Neural cell (in vitro differentiated cells): ENCODE measurements at regions not wholly inside any gene's neighbourhood (a gene's known extent, or its start where the extent isn't known, plus 50 kb on each side); places are given as distances from the start of the nearest gene placed in this dataset.

Source experiments
- H2AFZ ChIP-seq: fragments of 200-600, 300-800 bp; sonication (generic), shearing (Covaris generic); 2 replicates; pipeline ENCODE4 v1.6.0; 2014; ENCODE audit warnings: low read depth, mild to moderate bottlenecking, antibody characterized with exemption, low read length, moderate library complexity
- H3F3A ChIP-seq: fragments of 200-600 bp; shearing (Covaris generic); 2 replicates; pipeline ENCODE4 v1.6.1; 2016; ENCODE audit warnings: mild to moderate bottlenecking, moderate library complexity, mixed read lengths, antibody characterized with exemption, low read length; ENCODE audit not compliant: insufficient read depth, poor library complexity, severe bottlenecking
- H3K27ac ChIP-seq: fragments of 200-600, 300-800 bp; sonication (generic), shearing (Covaris generic); 2 replicates; pipeline ENCODE4 v1.5.1; 2014; ENCODE audit warnings: mild to moderate bottlenecking, low read length, moderate library complexity
- H3K27me3 ChIP-seq: fragments of 300-800, 200-600 bp; sonication (generic), shearing (Covaris generic); 2 replicates; pipeline ENCODE4 v1.6.0; 2014; ENCODE audit warnings: mild to moderate bottlenecking, low read depth, low read length, moderate library complexity; ENCODE audit not compliant: insufficient read depth
- H3K36me3 ChIP-seq: fragments of 300-800, 200-600 bp; sonication (generic), shearing (Covaris generic); 2 replicates; pipeline ENCODE4 v1.5.1; 2014; ENCODE audit warnings: mild to moderate bottlenecking, antibody characterized with exemption, low read length, moderate library complexity; ENCODE audit not compliant: insufficient read depth
- H3K4me2 ChIP-seq: fragments of 300-800, 200-600 bp; sonication (generic), shearing (Covaris generic); 2 replicates; pipeline ENCODE4 v1.6.0; 2014; ENCODE audit warnings: mild to moderate bottlenecking, low read length
- H3K4me3 ChIP-seq: fragments of 300-800, 200-600 bp; sonication (generic), shearing (Covaris generic); 2 replicates; pipeline ENCODE4 v1.5.1; 2014; ENCODE audit warnings: mild to moderate bottlenecking, low read length, moderate library complexity
- H3K79me2 ChIP-seq: fragments of 200-600 bp; shearing (Covaris generic); replicated peaks from 2 replicates; pipeline ENCODE4 v1.6.0; 2014; ENCODE audit warnings: mild to moderate bottlenecking, low read length, moderate library complexity; ENCODE audit not compliant: insufficient read depth
- H3K9ac ChIP-seq: fragments of 300-800, 200-600 bp; sonication (generic), shearing (Covaris generic); 2 replicates; pipeline ENCODE4 v1.6.1; 2016; ENCODE audit warnings: mild to moderate bottlenecking, low read length, mixed read lengths
- H3K9me2 ChIP-seq: fragments of 200-600 bp; shearing (Covaris generic); 2 replicates; pipeline ENCODE4 v1.6.1; 2016; ENCODE audit warnings: mild to moderate bottlenecking, low read length, mixed read lengths; ENCODE audit not compliant: insufficient read depth
- H3K9me3 ChIP-seq: fragments of 200-600, 300-800 bp; sonication (generic), shearing (Covaris generic); 2 replicates; pipeline ENCODE4 v1.6.1; 2016; ENCODE audit warnings: mild to moderate bottlenecking, mixed run types, low read length, moderate library complexity, mixed read lengths
- H4K20me1 ChIP-seq: fragments of 200-600 bp; shearing (Covaris generic); 2 replicates; pipeline ENCODE4 v1.6.1; 2016; ENCODE audit warnings: mild to moderate bottlenecking, mixed run types; ENCODE audit not compliant: insufficient read depth
- EP300 ChIP-seq: fragments of 450-650 bp; conservative IDR thresholded peaks from 2 replicates; pipeline ENCODE4 v1.6.1; 2014; ENCODE audit warnings: antibody characterized with exemption, mild to moderate bottlenecking, moderate library complexity; ENCODE audit not compliant: poor library complexity, severe bottlenecking
- EZH2 ChIP-seq: fragments of 200-600, 300-800 bp; shearing (Covaris generic), sonication (generic); IDR thresholded peaks from 2 replicates; pipeline ENCODE4 v1.6.1; 2014; ENCODE audit warnings: antibody characterized with exemption, low read length, borderline replicate concordance, mild to moderate bottlenecking; ENCODE audit not compliant: insufficient read depth, poor library complexity, severe bottlenecking
- MXI1 ChIP-seq: fragments of 450-650 bp; conservative IDR thresholded peaks from 2 replicates; pipeline ENCODE4 v1.6.1; 2014; ENCODE audit warnings: antibody characterized with exemption, mild to moderate bottlenecking; ENCODE audit not compliant: poor library complexity, severe bottlenecking
- POLR2AphosphoS5 ChIP-seq: IDR thresholded peaks from 2 replicates; pipeline ENCODE4 v1.6.1; 2012
- RAD21 ChIP-seq: fragments of 450-650 bp; conservative IDR thresholded peaks from 2 replicates; pipeline ENCODE4 v1.6.1; 2014; ENCODE audit warnings: antibody characterized with exemption, mild to moderate bottlenecking, moderate library complexity
- REST ChIP-seq: IDR thresholded peaks from 2 replicates; pipeline ENCODE4 v1.6.1; 2012; ENCODE audit warnings: borderline replicate concordance
- SMC3 ChIP-seq: fragments of 450-650 bp; conservative IDR thresholded peaks from 2 replicates; pipeline ENCODE4 v1.6.1; 2014; ENCODE audit warnings: antibody characterized with exemption, mild to moderate bottlenecking, moderate library complexity; ENCODE audit not compliant: poor library complexity
- TAF1 ChIP-seq: IDR thresholded peaks from 2 replicates; pipeline ENCODE4 v1.6.1; 2012; ENCODE audit warnings: low read depth
- TF ChIP-seq, protein P1 (sequence below): fragments of 450-650 bp; IDR thresholded peaks from 2 replicates; pipeline ENCODE4 v1.5.1; 2014; ENCODE audit warnings: antibody characterized with exemption, mild to moderate bottlenecking, moderate library complexity; ENCODE audit not compliant: poor library complexity, severe bottlenecking

- H3K9me3 ChIP-seq = no peaks in the 10 kb centered on the region
- no peaks in the 10 kb centered on the region for H4K20me1 ChIP-seq
- TF ChIP-seq MXI1 = no peak
- no peak for TF ChIP-seq REST
- TF ChIP-seq, protein P1, sequence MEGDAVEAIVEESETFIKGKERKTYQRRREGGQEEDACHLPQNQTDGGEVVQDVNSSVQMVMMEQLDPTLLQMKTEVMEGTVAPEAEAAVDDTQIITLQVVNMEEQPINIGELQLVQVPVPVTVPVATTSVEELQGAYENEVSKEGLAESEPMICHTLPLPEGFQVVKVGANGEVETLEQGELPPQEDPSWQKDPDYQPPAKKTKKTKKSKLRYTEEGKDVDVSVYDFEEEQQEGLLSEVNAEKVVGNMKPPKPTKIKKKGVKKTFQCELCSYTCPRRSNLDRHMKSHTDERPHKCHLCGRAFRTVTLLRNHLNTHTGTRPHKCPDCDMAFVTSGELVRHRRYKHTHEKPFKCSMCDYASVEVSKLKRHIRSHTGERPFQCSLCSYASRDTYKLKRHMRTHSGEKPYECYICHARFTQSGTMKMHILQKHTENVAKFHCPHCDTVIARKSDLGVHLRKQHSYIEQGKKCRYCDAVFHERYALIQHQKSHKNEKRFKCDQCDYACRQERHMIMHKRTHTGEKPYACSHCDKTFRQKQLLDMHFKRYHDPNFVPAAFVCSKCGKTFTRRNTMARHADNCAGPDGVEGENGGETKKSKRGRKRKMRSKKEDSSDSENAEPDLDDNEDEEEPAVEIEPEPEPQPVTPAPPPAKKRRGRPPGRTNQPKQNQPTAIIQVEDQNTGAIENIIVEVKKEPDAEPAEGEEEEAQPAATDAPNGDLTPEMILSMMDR = no peak
- no peak for TF ChIP-seq RAD21
- TF ChIP-seq EP300 = no peak
- no peak for TF ChIP-seq EZH2
- no peak for TF ChIP-seq TAF1
- no peak for TF ChIP-seq SMC3
- H3K27me3 ChIP-seq = no peaks in the 10 kb centered on the region
- no peak overlapping the region for H3K9ac ChIP-seq
- H3K4me2 ChIP-seq = no peak overlapping the region
- no peak overlapping the region for H2AFZ ChIP-seq
- no peaks in the 10 kb centered on the region for H3F3A ChIP-seq
- no peaks in the 10 kb centered on the region for H3K79me2 ChIP-seq
- H3K4me3 ChIP-seq = no peak overlapping the region
- no peak overlapping the region for H3K27ac ChIP-seq
- H3K36me3 ChIP-seq = no peaks in the 10 kb centered on the region
- H3K9me2 ChIP-seq = no peaks in the 10 kb centered on the region
These were observed 611.4 kb downstream of the TNS3 start for GRCh38 chr7:46970476-46970875.

GRCh38 chr7:46970131-46970430 is 611.8 kb downstream of the TNS3 start:
- no peak overlapping the region for H2AFZ ChIP-seq
- no peaks in the 10 kb centered on the region for H3K36me3 ChIP-seq
- no peak overlapping the region for H3K4me3 ChIP-seq
- no peak overlapping the region for H3K9ac ChIP-seq
- H3K4me2 ChIP-seq = no peak overlapping the region
- H3K79me2 ChIP-seq = no peaks in the 10 kb centered on the region
- H4K20me1 ChIP-seq = no peaks in the 10 kb centered on the region
- H3K9me3 ChIP-seq = no peaks in the 10 kb centered on the region
- H3K9me2 ChIP-seq = no peaks in the 10 kb centered on the region
- H3F3A ChIP-seq = no peaks in the 10 kb centered on the region
- TF ChIP-seq POLR2AphosphoS5 (no peak), EZH2 (no peak), REST (no peak), TAF1 (no peak), SMC3 (no peak), MXI1 (no peak), RAD21 (no peak), EP300 (no peak)
- TF ChIP-seq, protein P1 = no peak
- H3K27ac ChIP-seq = no peak overlapping the region
- H3K27me3 ChIP-seq = no peaks in the 10 kb centered on the region
